ENCODE measurements at regions not wholly inside any gene's neighbourhood (a gene's known extent, or its start where the extent isn't known, plus 50 kb on each side); places are given as distances from the start of the nearest gene placed in this dataset.

DNA sequence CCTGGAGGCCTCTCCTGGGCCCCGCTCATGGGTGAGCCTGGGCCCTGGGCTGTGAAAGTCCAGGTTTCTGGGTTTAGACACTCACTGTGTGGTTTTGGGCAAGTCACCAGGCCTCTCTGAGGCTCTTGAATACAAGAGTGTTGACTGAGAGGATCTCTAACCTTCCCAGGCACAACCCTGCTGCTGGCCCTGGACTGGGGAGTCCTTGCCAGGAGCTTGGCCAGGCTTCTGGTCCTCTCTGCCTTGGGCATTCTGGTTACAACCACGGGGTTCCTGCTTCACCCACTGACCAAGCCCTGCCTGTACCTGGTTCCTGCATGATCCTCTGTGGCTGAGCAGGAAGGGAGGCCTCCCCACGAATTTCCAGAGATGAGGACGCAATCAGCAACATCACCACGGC, 63.6 kb upstream of the COL13A1 start:
- Histone ChIP-seq H3K27ac (no peak overlapping the region), H3K4me1 (no peaks in the 10 kb centered on the region), H3K27me3 (no peaks in the 10 kb centered on the region), H3K36me3 (no peaks in the 10 kb centered on the region), H3K4me3 (no peak overlapping the region), H3K9me3 (no peaks in the 10 kb centered on the region)
- TF ChIP-seq POLR2A (IDR thresholded peaks at IDR 0.05) (no peak), POLR2AphosphoS5 (IDR thresholded peaks at IDR 0.05) (no peak)
- TF ChIP-seq, protein P1, sequence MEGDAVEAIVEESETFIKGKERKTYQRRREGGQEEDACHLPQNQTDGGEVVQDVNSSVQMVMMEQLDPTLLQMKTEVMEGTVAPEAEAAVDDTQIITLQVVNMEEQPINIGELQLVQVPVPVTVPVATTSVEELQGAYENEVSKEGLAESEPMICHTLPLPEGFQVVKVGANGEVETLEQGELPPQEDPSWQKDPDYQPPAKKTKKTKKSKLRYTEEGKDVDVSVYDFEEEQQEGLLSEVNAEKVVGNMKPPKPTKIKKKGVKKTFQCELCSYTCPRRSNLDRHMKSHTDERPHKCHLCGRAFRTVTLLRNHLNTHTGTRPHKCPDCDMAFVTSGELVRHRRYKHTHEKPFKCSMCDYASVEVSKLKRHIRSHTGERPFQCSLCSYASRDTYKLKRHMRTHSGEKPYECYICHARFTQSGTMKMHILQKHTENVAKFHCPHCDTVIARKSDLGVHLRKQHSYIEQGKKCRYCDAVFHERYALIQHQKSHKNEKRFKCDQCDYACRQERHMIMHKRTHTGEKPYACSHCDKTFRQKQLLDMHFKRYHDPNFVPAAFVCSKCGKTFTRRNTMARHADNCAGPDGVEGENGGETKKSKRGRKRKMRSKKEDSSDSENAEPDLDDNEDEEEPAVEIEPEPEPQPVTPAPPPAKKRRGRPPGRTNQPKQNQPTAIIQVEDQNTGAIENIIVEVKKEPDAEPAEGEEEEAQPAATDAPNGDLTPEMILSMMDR (IDR thresholded peaks at IDR 0.05): no peak
- intact Hi-C loops (cut with DNase I; ENCODE audit: low total_unique reads): no loop called here
- DNase-seq (ENCODE audit: low spot score in 2 of 2): no peak

DNA sequence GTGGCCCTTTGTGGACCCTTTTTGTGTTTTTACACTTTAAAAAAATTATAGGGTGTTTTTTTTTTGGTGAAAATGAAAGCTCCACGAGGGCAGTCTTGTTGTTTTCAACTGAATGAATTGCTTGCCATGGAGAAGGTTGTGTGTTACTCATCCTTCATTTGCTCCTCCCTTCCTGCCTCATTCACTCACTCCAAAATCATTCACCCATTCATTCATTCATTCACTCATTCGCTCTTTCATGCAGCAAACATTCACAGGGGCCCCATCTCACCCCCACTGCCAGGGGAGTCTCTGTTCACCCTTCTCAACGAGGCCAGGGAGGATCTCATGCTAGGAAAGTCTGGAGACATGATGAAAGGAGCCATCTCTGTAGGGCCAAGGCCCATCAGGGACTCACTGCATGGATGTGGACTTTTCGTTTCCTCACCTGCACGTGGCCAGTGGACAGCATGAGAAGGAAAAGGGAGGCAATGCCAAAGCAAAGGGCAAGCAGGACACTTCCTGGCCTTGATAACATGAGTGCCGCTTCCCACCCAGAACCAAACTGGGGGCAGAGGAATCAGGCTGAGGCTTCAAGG, 62.8 kb upstream of the COL13A1 start:
- TF ChIP-seq POLR2AphosphoS5 (IDR thresholded peaks at IDR 0.05): no peak
- no peak for TF ChIP-seq POLR2A (IDR thresholded peaks at IDR 0.05)
- TF ChIP-seq, protein P1 (IDR thresholded peaks at IDR 0.05): no peak
- no peak overlapping the region for H3K4me3 ChIP-seq
- intact Hi-C loops (cut with DNase I; ENCODE audit: low total_unique reads): no loop called here
- H3K27me3 ChIP-seq: no peaks in the 10 kb centered on the region
- no peaks in the 10 kb centered on the region for H3K4me1 ChIP-seq
- H3K27ac ChIP-seq: no peak overlapping the region
- no peak for DNase-seq (ENCODE audit: low spot score in 2 of 2)
- H3K9me3 ChIP-seq: no peaks in the 10 kb centered on the region
- H3K36me3 ChIP-seq: no peaks in the 10 kb centered on the region

DNA sequence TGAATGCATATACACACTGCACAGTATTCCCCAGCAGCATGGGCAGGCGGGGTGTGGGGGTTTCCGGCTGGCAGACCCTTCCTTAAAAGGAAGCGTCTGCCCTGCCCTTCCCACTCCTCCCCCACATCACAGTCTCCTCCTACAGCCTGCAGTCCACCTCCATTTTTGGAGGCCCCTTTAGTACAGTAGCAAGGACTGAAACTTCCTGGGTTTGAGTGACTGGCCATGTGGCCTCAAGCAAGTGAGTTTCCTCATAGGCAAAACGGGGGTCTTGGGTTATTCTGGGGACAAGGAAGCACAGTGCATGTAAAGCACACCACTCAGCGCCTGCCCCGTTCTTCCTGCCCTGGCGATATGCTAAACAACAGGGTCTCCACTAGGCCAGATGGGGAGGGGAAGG, 62.1 kb upstream of the COL13A1 start:
- Histone ChIP-seq H3K4me1 (no peaks in the 10 kb centered on the region), H3K27me3 (no peaks in the 10 kb centered on the region), H3K4me3 (no peak overlapping the region), H3K27ac (no peak overlapping the region), H3K36me3 (no peaks in the 10 kb centered on the region), H3K9me3 (no peaks in the 10 kb centered on the region)
- intact Hi-C loops (cut with DNase I; ENCODE audit: low total_unique reads): no loop called here
- DNase-seq (ENCODE audit: low spot score in 2 of 2): no peak
- TF ChIP-seq, protein P1 (IDR thresholded peaks at IDR 0.05): no peak
- TF ChIP-seq POLR2A (IDR thresholded peaks at IDR 0.05) (no peak), POLR2AphosphoS5 (IDR thresholded peaks at IDR 0.05) (no peak)

DNA sequence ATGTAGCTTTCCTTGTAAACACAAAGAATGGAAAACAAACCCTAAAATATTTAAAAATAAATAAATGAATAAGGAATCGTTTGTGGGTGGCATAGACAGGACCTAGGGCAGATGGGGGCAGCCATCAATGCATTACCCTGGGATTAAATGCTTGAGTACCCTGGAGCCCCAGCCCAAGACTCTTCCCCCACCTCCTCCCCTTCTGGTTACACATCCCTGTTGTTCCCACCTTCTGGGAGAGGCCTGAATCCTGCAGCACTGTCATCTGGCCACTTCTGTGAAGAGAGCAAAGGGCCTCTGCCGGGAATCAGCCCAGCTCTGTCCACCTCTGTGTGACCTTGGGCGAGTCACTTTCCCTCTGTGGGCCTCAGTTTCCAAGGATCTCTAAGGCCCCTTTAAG, 61.6 kb upstream of the COL13A1 start:
- TF ChIP-seq POLR2AphosphoS5 (IDR thresholded peaks at IDR 0.05): no peak
- no peak for TF ChIP-seq POLR2A (IDR thresholded peaks at IDR 0.05)
- TF ChIP-seq, protein P1 (IDR thresholded peaks at IDR 0.05): no peak
- Histone ChIP-seq H3K36me3 (no peaks in the 10 kb centered on the region), H3K9me3 (no peaks in the 10 kb centered on the region), H3K27ac (no peak overlapping the region), H3K27me3 (no peaks in the 10 kb centered on the region), H3K4me3 (no peak overlapping the region), H3K4me1 (no peaks in the 10 kb centered on the region)
- DNase-seq (ENCODE audit: low spot score in 2 of 2): no peak
- intact Hi-C loops (cut with DNase I; ENCODE audit: low total_unique reads): no loop called here

DNA sequence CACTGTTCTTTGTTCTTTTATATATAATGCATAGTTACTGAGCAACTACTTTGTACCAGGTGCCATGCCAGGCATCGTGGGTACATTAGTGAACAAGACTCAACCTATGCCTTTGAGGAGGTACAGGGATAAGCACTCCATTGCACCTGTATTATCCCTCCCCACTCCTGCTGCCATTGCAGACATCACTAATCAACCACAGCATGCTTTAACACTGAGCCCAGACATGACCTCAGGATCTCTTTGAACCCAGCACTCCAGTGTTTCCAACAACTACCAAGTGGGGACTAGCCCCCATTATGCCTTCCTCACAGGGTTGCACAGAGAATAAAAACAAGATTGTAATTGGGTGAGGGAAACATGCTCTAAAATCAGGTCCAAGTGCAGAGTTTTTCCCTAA, 60.5 kb upstream of the COL13A1 start:
- intact Hi-C loops (cut with DNase I; ENCODE audit: low total_unique reads): no loop called here
- Histone ChIP-seq H3K27me3 (no peaks in the 10 kb centered on the region), H3K27ac (no peak overlapping the region), H3K4me1 (no peaks in the 10 kb centered on the region), H3K4me3 (no peak overlapping the region), H3K36me3 (no peaks in the 10 kb centered on the region), H3K9me3 (no peaks in the 10 kb centered on the region)
- DNase-seq (ENCODE audit: low spot score in 2 of 2): no peak
- TF ChIP-seq, protein P1 (IDR thresholded peaks at IDR 0.05): no peak
- no peak for TF ChIP-seq POLR2AphosphoS5 (IDR thresholded peaks at IDR 0.05)
- TF ChIP-seq POLR2A (IDR thresholded peaks at IDR 0.05): no peak
